DND-41 (cell line): ENCODE measurements at regions not wholly inside any gene's neighbourhood (a gene's known extent, or its start where the extent isn't known, plus 50 kb on each side); places are given as distances from the start of the nearest gene placed in this dataset.

Experiments
- ATAC-seq: fragments of 200-7000 bp; cut with Tn5 transposase; 3 replicates; pipeline ENCODE4 v1.9.1; 2021; ENCODE audit warnings: low read depth; ENCODE audit not compliant: insufficient read depth
- DNase-seq: peaks from one replicate; pipeline ENCODE4 v3.0.0-alpha.2; 2020
- H2AFZ ChIP-seq: 2 replicates; pipeline ENCODE4 v1.6.0; 2012; ENCODE audit warnings: low read depth, low read length
- H3K27ac ChIP-seq: 2 replicates; pipeline ENCODE4 v1.5.1; 2012; ENCODE audit warnings: low read length, inconsistent platforms
- H3K27me3 ChIP-seq: fragments of 200-600 bp; sonication (generic); 2 replicates; pipeline ENCODE4 v1.6.0; 2012; ENCODE audit warnings: low read length, mild to moderate bottlenecking, inconsistent platforms; ENCODE audit not compliant: insufficient read depth, poor library complexity
- H3K36me3 ChIP-seq: 2 replicates; pipeline ENCODE4 v1.5.1; 2012; ENCODE audit warnings: low read length, inconsistent platforms; ENCODE audit not compliant: insufficient read depth
- H3K4me1 ChIP-seq: 2 replicates; pipeline ENCODE4 v1.5.1; 2012; ENCODE audit warnings: mild to moderate bottlenecking, low read length; ENCODE audit not compliant: insufficient read depth
- H3K4me2 ChIP-seq: 2 replicates; pipeline ENCODE4 v1.6.0; 2012; ENCODE audit warnings: mild to moderate bottlenecking, moderate library complexity, low read length, inconsistent platforms; ENCODE audit not compliant: insufficient read depth
- H3K4me3 ChIP-seq, 2 experiments: fragments of 200-600 bp in 1 of 2; shearing (Covaris generic) in 1 of 2; 2 replicates each; pipeline ENCODE4 v1.5.1; 2012 to 2016; ENCODE audit warnings: inconsistent platforms in 2 of 2, low read length in 2 of 2, mild to moderate bottlenecking in 2 of 2, low read depth in 1 of 2, moderate library complexity in 1 of 2
- H3K79me2 ChIP-seq: 2 replicates; pipeline ENCODE4 v1.6.0; 2012; ENCODE audit warnings: low read length, inconsistent platforms; ENCODE audit not compliant: insufficient read depth
- H3K9ac ChIP-seq: 2 replicates; pipeline ENCODE4 v1.6.0; 2012; ENCODE audit warnings: low read depth, mild to moderate bottlenecking, inconsistent platforms, low read length, moderate library complexity
- H3K9me3 ChIP-seq: 2 replicates; pipeline ENCODE4 v1.5.1; 2012; ENCODE audit warnings: low read length, moderate library complexity, mild to moderate bottlenecking, inconsistent platforms; ENCODE audit not compliant: insufficient read depth, severe bottlenecking
- H4K20me1 ChIP-seq: 2 replicates; pipeline ENCODE4 v1.6.0; 2012; ENCODE audit warnings: low read length; ENCODE audit not compliant: insufficient read depth
- EZH2 ChIP-seq: IDR thresholded peaks from 3 replicates; pipeline ENCODE4 v1.6.1; 2012; ENCODE audit warnings: borderline replicate concordance, low read depth, mild to moderate bottlenecking, moderate library complexity, low read length, inconsistent platforms; ENCODE audit not compliant: severe bottlenecking
- TF ChIP-seq, protein P1 (sequence below): IDR thresholded peaks from 2 replicates; pipeline ENCODE4 v1.5.1; 2012; ENCODE audit warnings: borderline replicate concordance, low read length, moderate library complexity, mild to moderate bottlenecking; ENCODE audit not compliant: poor library complexity, severe bottlenecking; ENCODE audit errors: extremely low read depth

- TF ChIP-seq EZH2, result no peak
- TF ChIP-seq, protein P1, sequence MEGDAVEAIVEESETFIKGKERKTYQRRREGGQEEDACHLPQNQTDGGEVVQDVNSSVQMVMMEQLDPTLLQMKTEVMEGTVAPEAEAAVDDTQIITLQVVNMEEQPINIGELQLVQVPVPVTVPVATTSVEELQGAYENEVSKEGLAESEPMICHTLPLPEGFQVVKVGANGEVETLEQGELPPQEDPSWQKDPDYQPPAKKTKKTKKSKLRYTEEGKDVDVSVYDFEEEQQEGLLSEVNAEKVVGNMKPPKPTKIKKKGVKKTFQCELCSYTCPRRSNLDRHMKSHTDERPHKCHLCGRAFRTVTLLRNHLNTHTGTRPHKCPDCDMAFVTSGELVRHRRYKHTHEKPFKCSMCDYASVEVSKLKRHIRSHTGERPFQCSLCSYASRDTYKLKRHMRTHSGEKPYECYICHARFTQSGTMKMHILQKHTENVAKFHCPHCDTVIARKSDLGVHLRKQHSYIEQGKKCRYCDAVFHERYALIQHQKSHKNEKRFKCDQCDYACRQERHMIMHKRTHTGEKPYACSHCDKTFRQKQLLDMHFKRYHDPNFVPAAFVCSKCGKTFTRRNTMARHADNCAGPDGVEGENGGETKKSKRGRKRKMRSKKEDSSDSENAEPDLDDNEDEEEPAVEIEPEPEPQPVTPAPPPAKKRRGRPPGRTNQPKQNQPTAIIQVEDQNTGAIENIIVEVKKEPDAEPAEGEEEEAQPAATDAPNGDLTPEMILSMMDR, result no peak
- Histone ChIP-seq H3K27me3 (no peaks in the 10 kb centered on the region), H3K79me2 (no peaks in the 10 kb centered on the region), H3K9ac (no peak overlapping the region), H3K36me3 (no peaks in the 10 kb centered on the region), H3K4me2 (no peak overlapping the region), H3K9me3 (no peaks in the 10 kb centered on the region), H3K4me1 (no peaks in the 10 kb centered on the region), H4K20me1 (no peaks in the 10 kb centered on the region), H3K27ac (no peak overlapping the region), H3K4me3 (no peak overlapping the region), H2AFZ (no peak overlapping the region)
- ATAC-seq (no peak), DNase-seq (no peak)
Observed at GRCh38 chr12:75872762-75873161, 158.8 kb downstream of the PHLDA1 start.

- Histone ChIP-seq H3K4me2 (no peak overlapping the region), H3K79me2 (no peaks in the 10 kb centered on the region), H3K4me3 (no peak overlapping the region), H3K27ac (no peak overlapping the region), H3K4me1 (no peaks in the 10 kb centered on the region), H3K27me3 (no peaks in the 10 kb centered on the region), H2AFZ (no peak overlapping the region), H3K36me3 (no peaks in the 10 kb centered on the region), H4K20me1 (no peaks in the 10 kb centered on the region), H3K9ac (no peak overlapping the region), H3K9me3 (no peaks in the 10 kb centered on the region)
- DNase-seq (no peak), ATAC-seq (no peak)
- no peak for TF ChIP-seq EZH2
- TF ChIP-seq, protein P1, result no peak
Observed at GRCh38 chr12:75870878-75871277, 160.7 kb downstream of the PHLDA1 start.

GRCh38 chr12:75868501-75868900, 163.1 kb downstream of the PHLDA1 start:
- no peak overlapping the region for H3K27ac ChIP-seq
- ATAC-seq (no peak), DNase-seq (no peak)
- H3K4me2 ChIP-seq, result no peak overlapping the region
- H3K79me2 ChIP-seq, result no peaks in the 10 kb centered on the region
- H3K27me3 ChIP-seq, result no peaks in the 10 kb centered on the region
- no peak overlapping the region for H2AFZ ChIP-seq
- no peaks in the 10 kb centered on the region for H3K36me3 ChIP-seq
- H3K9me3 ChIP-seq, result no peaks in the 10 kb centered on the region
- no peaks in the 10 kb centered on the region for H3K4me1 ChIP-seq
- no peak for TF ChIP-seq EZH2
- TF ChIP-seq, protein P1, result no peak
- H3K4me3 ChIP-seq, result no peak overlapping the region
- no peak overlapping the region for H3K9ac ChIP-seq
- H4K20me1 ChIP-seq, result no peaks in the 10 kb centered on the region

DNA sequence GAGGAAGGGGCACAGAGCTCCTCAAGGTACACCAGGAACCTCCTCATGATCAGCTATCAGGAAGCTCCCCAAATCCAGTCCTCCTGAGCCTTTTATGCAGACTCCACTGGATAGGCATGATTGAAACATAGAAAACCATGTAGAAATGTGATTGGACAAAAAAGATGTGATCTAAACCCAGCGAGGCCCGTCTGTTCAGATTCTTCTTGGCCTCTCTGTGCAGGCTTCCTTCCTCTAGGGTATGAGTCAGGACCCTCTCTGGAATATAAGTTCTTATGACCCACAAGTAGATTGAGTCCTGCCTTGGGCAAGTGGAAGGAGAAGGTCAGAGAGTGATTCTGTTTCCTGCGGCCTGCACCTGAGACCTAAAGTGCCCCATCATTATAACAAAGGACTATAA, 166.3 kb downstream of the PHLDA1 start:
- Histone ChIP-seq H4K20me1 (no peaks in the 10 kb centered on the region), H3K9ac (no peak overlapping the region), H3K27ac (no peak overlapping the region), H3K4me1 (no peaks in the 10 kb centered on the region), H3K36me3 (no peaks in the 10 kb centered on the region), H3K79me2 (no peaks in the 10 kb centered on the region), H3K27me3 (no peaks in the 10 kb centered on the region), H2AFZ (no peak overlapping the region), H3K4me3 (no peak overlapping the region), H3K9me3 (no peaks in the 10 kb centered on the region), H3K4me2 (no peak overlapping the region)
- ATAC-seq, result no peak
- no peak for DNase-seq
- no peak for TF ChIP-seq EZH2
- TF ChIP-seq, protein P1, result no peak
